ENCODE measurements at regions not wholly inside any gene's neighbourhood (a gene's known extent, or its start where the extent isn't known, plus 50 kb on each side); places are given as distances from the start of the nearest gene placed in this dataset.

DNA sequence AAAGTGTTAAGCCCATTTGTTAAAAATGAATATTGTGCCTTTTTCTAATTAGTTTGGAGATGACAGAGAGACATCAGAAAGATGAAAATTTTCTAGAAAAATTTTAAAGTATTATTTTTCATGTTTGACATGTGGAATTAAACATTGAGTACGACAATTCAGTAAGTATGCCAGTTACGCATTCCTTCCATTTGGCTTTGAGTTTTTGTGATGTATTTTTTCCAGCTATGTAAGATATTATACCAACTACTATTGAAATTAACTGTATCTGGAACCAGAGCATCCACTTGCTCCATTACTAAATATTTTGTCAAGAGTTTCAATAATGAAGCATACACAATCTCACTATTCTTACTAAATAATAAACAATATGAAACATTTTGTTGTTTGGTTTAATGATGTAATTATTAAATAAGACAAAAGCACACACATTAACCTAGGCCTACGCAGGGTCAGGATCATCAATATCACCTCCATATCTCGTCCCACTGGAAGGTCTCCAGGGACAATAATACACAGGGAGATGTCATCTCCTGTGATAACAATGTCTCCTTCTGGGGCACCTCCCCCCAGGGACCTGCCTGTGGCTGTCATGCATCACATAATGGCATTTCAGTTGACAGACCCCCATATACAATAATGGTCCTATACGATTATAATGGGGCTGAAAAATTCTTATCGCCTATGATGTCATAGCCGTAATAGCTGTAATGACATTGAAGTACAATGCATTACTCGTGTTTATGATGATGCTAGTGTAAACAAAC, 274.1 kb downstream of the REEP3 start:
- TF ChIP-seq CTCF (IDR thresholded peaks at IDR 0.05) (no peak), EZH2 (IDR thresholded peaks at IDR 0.05) (no peak), EZH2phosphoT487 (IDR thresholded peaks at IDR 0.05) (no peak)
- Histone ChIP-seq H3K9ac (no peak overlapping the region), H3K4me2 (no peak overlapping the region), H2AFZ (replicated peaks) (no peak overlapping the region), H3K79me2 (ENCODE audit: low read depth) (no peaks in the 10 kb centered on the region), H4K20me1 (ENCODE audit: low read depth) (no peaks in the 10 kb centered on the region), H3K27ac (no peak overlapping the region), H3F3A (ENCODE audit: low read depth) (no peaks in the 10 kb centered on the region), H3K36me3 (no peaks in the 10 kb centered on the region), H3K9me3 (ENCODE audit: low read depth) (no peaks in the 10 kb centered on the region), H3K4me1 (no peaks in the 10 kb centered on the region), H3K4me3 (no peak overlapping the region), H3K27me3 (no peaks in the 10 kb centered on the region)
- H3K36me3 Mint-ChIP-seq, result no peaks in the 10 kb centered on the region
- peaks cover 8% of the 10 kb centered on the region for H3K4me1 Mint-ChIP-seq
- H3K27ac Mint-ChIP-seq, result no peak overlapping the region
- H3K4me3 Mint-ChIP-seq, result no peak overlapping the region
- DNase-seq (ENCODE audit: low spot score), result no peak
- H3K27me3 Mint-ChIP-seq (ENCODE audit: insufficient read depth, low read depth), result no peaks in the 10 kb centered on the region
- H3K9me3 Mint-ChIP-seq, result peaks cover 6% of the 10 kb centered on the region

DNA sequence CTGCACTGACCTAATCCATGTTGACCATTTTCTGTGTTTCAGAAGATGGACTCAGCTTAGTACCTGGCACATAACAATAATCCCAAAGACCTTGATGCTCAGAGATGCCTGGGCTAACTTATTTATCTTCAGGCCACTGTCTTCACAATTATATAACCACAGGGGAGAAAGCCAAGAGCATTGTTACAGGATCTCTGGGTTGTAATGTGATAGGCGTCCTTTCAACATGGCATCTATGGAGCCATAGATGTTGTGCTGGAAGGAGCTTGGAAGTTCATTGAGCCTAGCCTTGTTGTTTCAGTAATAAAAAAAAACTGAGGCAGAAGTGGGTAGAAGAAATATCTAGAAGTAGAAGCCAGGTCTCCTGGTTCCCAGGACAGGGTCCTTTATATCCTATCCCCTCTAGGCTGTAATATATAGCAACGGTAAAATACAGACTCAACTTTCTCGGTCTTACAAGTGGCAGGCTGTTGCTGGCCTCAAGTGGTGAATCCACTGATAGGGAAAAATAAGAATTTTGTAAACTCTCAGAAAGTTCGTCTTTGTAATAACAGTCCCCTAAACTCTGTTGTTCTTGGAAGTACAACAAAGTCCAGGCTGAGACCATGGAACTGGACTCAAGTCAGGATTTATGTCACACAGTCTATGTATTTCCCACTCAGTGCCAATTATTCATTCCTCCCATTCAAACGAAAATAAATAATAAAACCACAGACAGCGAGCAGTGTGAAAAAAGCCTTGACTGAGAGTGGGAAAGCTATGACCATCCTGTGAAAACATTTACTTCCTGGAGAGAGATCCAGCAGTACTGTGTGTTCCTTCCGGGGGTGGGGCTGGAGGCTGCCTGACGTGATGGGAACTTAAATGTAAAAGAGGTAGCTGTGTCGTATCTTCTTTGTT, 277.6 kb downstream of the REEP3 start:
- peaks cover 8% of the 10 kb centered on the region for H3K4me1 Mint-ChIP-seq
- H3K9ac ChIP-seq, result no peak overlapping the region

More for the DNA sequence above, 277.6 kb downstream of the REEP3 start:
- H3K27me3 Mint-ChIP-seq (ENCODE audit: insufficient read depth, low read depth), result no peaks in the 10 kb centered on the region
- Histone ChIP-seq H4K20me1 (ENCODE audit: low read depth) (no peaks in the 10 kb centered on the region), H3K4me1 (no peaks in the 10 kb centered on the region), H3K36me3 (no peaks in the 10 kb centered on the region), H3K4me2 (no peak overlapping the region), H2AFZ (replicated peaks) (peak overlapping the region; percentile 81), H3K4me3 (no peak overlapping the region), H3K79me2 (ENCODE audit: low read depth) (no peaks in the 10 kb centered on the region), H3K27me3 (no peaks in the 10 kb centered on the region), H3K27ac (no peak overlapping the region), H3F3A (ENCODE audit: low read depth) (no peaks in the 10 kb centered on the region), H3K9me3 (ENCODE audit: low read depth) (no peaks in the 10 kb centered on the region)
- no peaks in the 10 kb centered on the region for H3K9me3 Mint-ChIP-seq
- H3K27ac Mint-ChIP-seq, result no peak overlapping the region
- no peak for TF ChIP-seq CTCF (IDR thresholded peaks at IDR 0.05)
- TF ChIP-seq EZH2 (IDR thresholded peaks at IDR 0.05), result no peak
- TF ChIP-seq EZH2phosphoT487 (IDR thresholded peaks at IDR 0.05), result no peak
- DNase-seq (ENCODE audit: low spot score), result no peak
- H3K36me3 Mint-ChIP-seq, result no peaks in the 10 kb centered on the region
- no peak overlapping the region for H3K4me3 Mint-ChIP-seq

Data from neural progenitor cell (in vitro differentiated cells).